ENCODE measurements at regions not wholly inside any gene's neighbourhood (a gene's known extent, or its start where the extent isn't known, plus 50 kb on each side); places are given as distances from the start of the nearest gene placed in this dataset.

- TF ChIP-seq CHD7 (IDR thresholded peaks at IDR 0.05; ENCODE audit: insufficient replicate concordance, low read length), result no peak
- TF ChIP-seq SIX5 (IDR thresholded peaks at IDR 0.05; ENCODE audit: low read depth, low read length), result no peak
- TF ChIP-seq SAP30 (IDR thresholded peaks at IDR 0.05; ENCODE audit: insufficient read depth, insufficient replicate concordance, low read length), result no peak
These were observed 236.0 kb downstream of the MED10 start (continued) for GRCh38 chr5:6142353-6142752.

All from H1 (cell line).